KMS-11 (cell line): ENCODE measurements at regions not wholly inside any gene's neighbourhood (a gene's known extent, or its start where the extent isn't known, plus 50 kb on each side); places are given as distances from the start of the nearest gene placed in this dataset.

Source experiments
- H2AFZ ChIP-seq: fragments of 200-600 bp; sonication (generic); 2 replicates; pipeline ENCODE4 v1.6.1; 2016; ENCODE audit warnings: antibody characterized with exemption, mixed run types, low read depth
- H3K27ac ChIP-seq: fragments of 200-600 bp; sonication (generic); 2 replicates; pipeline ENCODE4 v1.6.1; 2016; ENCODE audit warnings: mild to moderate bottlenecking, mixed run types
- H3K27me3 ChIP-seq: fragments of 200-600 bp; sonication (generic); 2 replicates; pipeline ENCODE4 v1.6.1; 2017; ENCODE audit warnings: mild to moderate bottlenecking, low read depth, mixed run types, moderate library complexity; ENCODE audit not compliant: insufficient read depth
- H3K36me3 ChIP-seq: fragments of 200-600 bp; sonication (generic); 2 replicates; pipeline ENCODE4 v1.6.1; 2017; ENCODE audit warnings: mild to moderate bottlenecking, mixed run types; ENCODE audit not compliant: insufficient read depth
- H3K4me1 ChIP-seq: fragments of 200-600 bp; sonication (generic); 2 replicates; pipeline ENCODE4 v1.6.1; 2016; ENCODE audit warnings: mild to moderate bottlenecking, low read depth, mixed run types; ENCODE audit not compliant: poor library complexity, severe bottlenecking
- H3K4me2 ChIP-seq: fragments of 200-600 bp; sonication (generic); 2 replicates; pipeline ENCODE4 v1.7.0; 2016; ENCODE audit warnings: mild to moderate bottlenecking, mixed run types
- H3K4me3 ChIP-seq: fragments of 200-600 bp; sonication (generic); IDR thresholded peaks from 2 replicates; pipeline ENCODE4 v1.6.1; 2017; ENCODE audit warnings: low read depth, low read length, mixed read lengths; ENCODE audit not compliant: insufficient read depth
- H3K79me2 ChIP-seq: fragments of 200-600 bp; sonication (generic); 2 replicates; pipeline ENCODE4 v1.6.1; 2016; ENCODE audit warnings: low read depth, mixed run types; ENCODE audit not compliant: insufficient read depth
- H3K9ac ChIP-seq: fragments of 200-600 bp; sonication (generic); 2 replicates; pipeline ENCODE4 v1.6.1; 2016; ENCODE audit warnings: mild to moderate bottlenecking, mixed run types
- H4K20me1 ChIP-seq: fragments of 200-600 bp; sonication (generic); 2 replicates; pipeline ENCODE4 v1.6.1; 2016; ENCODE audit warnings: mild to moderate bottlenecking, mixed run types; ENCODE audit not compliant: insufficient read depth
- TF ChIP-seq, protein P1 (sequence below): fragments of 200-600 bp; sonication (generic); conservative IDR thresholded peaks from 2 replicates; pipeline ENCODE4 v1.6.1; 2017; ENCODE audit warnings: low read depth, mild to moderate bottlenecking, antibody characterized with exemption, low read length, moderate library complexity, mixed read lengths

DNA sequence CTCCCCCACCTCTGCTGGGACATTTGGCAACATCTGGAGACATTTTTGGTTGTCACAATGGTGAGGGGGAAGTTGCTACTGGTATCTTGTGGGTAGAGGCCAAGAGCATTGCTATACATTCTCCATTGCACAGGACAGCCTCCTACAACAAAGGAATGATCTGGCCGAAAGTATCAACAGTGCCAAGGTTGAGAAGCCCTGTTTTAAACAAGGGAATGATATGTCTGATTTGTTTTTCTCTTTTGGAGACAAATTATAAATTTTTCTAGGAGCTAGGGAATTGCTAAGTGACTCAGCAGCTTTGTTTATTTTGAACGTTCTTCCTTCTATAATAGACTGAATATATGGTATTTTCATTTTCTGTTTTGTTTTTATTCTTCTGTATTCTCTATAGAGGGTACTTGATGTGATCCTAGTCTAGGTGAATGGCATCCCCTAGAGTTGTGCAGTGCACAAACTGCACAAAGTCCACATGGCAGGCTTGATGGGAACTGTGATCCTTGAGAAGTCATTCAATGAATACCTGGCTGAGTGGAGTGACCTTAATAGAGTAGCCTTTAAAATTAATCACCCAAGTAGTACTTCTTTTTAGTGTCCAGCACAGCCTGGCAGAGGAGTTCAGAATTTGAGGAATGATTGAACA, 288.6 kb upstream of the USP24 start:
- no peak overlapping the region for H3K4me3 ChIP-seq
- TF ChIP-seq, protein P1, sequence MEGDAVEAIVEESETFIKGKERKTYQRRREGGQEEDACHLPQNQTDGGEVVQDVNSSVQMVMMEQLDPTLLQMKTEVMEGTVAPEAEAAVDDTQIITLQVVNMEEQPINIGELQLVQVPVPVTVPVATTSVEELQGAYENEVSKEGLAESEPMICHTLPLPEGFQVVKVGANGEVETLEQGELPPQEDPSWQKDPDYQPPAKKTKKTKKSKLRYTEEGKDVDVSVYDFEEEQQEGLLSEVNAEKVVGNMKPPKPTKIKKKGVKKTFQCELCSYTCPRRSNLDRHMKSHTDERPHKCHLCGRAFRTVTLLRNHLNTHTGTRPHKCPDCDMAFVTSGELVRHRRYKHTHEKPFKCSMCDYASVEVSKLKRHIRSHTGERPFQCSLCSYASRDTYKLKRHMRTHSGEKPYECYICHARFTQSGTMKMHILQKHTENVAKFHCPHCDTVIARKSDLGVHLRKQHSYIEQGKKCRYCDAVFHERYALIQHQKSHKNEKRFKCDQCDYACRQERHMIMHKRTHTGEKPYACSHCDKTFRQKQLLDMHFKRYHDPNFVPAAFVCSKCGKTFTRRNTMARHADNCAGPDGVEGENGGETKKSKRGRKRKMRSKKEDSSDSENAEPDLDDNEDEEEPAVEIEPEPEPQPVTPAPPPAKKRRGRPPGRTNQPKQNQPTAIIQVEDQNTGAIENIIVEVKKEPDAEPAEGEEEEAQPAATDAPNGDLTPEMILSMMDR: no peak

DNA sequence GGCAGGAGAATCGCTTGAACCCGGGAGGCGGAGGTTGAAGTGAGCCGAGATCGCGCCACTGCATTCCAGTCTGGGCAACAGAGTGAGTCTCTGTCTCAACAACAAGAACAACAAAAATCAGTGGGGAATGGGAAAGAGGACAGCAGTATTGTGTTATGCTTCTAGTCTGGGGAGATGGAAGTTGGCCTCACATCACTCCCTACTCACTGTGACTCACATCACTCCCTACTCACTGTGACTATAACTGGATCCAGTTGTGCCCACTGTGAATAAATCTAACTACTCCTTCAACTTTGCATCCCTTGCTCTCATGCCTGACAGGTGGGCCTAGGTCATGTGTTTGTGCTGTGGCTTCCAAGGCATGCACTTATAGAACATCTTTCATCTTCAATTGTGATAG, 285.4 kb upstream of the USP24 start:
- Histone ChIP-seq H4K20me1 (no peaks in the 10 kb centered on the region), H3K4me1 (no peaks in the 10 kb centered on the region), H3K4me2 (no peak overlapping the region), H3K4me3 (no peak overlapping the region), H2AFZ (no peak overlapping the region), H3K79me2 (no peaks in the 10 kb centered on the region), H3K27me3 (no peaks in the 10 kb centered on the region), H3K36me3 (no peaks in the 10 kb centered on the region), H3K27ac (no peak overlapping the region), H3K9ac (no peak overlapping the region)
- TF ChIP-seq, protein P1: no peak

More for the DNA sequence above, 288.6 kb upstream of the USP24 start:
- no peak overlapping the region for H3K4me2 ChIP-seq
- H4K20me1 ChIP-seq: no peaks in the 10 kb centered on the region
- no peaks in the 10 kb centered on the region for H3K4me1 ChIP-seq
- H3K36me3 ChIP-seq: no peaks in the 10 kb centered on the region
- H3K27ac ChIP-seq: no peak overlapping the region
- no peaks in the 10 kb centered on the region for H3K27me3 ChIP-seq
- H3K79me2 ChIP-seq: no peaks in the 10 kb centered on the region
- H3K9ac ChIP-seq: no peak overlapping the region
- no peak overlapping the region for H2AFZ ChIP-seq

DNA sequence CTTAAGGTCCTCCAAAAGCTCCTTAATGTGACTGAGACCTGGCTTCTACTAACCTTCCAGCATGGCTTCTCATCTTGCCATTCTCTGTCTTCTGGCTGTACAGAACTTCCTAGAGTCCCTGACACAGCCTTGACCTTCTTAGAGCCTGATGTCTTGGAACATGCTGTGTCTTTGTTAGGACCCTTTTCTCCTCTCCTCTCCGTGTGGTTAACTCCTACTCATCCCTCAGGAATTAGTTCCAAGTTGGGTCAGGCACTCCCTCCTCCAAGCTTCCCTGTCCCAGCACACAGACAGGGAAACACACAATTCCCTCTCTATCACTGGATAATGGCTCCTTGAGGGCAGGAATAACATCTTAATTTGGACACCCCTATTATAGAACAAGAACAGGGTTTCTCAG, 275.4 kb upstream of the USP24 start:
- TF ChIP-seq, protein P1: no peak
- Histone ChIP-seq H3K27me3 (no peaks in the 10 kb centered on the region), H3K36me3 (no peaks in the 10 kb centered on the region), H4K20me1 (no peaks in the 10 kb centered on the region), H3K4me2 (no peak overlapping the region), H3K9ac (no peak overlapping the region), H3K4me1 (no peaks in the 10 kb centered on the region), H3K4me3 (no peak overlapping the region), H2AFZ (no peak overlapping the region), H3K27ac (no peak overlapping the region), H3K79me2 (no peaks in the 10 kb centered on the region)

GRCh38 chr1:55484173-55484572, 269.0 kb upstream of the USP24 start:
- Histone ChIP-seq H3K79me2 (no peaks in the 10 kb centered on the region), H2AFZ (no peak overlapping the region), H4K20me1 (no peaks in the 10 kb centered on the region), H3K4me1 (no peaks in the 10 kb centered on the region), H3K9ac (no peak overlapping the region), H3K27ac (no peak overlapping the region), H3K27me3 (no peaks in the 10 kb centered on the region), H3K4me2 (no peak overlapping the region), H3K36me3 (no peaks in the 10 kb centered on the region), H3K4me3 (no peak overlapping the region)
- TF ChIP-seq, protein P1: no peak
